Type B pancreatic cell (in vitro differentiated cells): ENCODE measurements at regions not wholly inside any gene's neighbourhood (a gene's known extent, or its start where the extent isn't known, plus 50 kb on each side); places are given as distances from the start of the nearest gene placed in this dataset.
"Not testable (repeated sequence)": the region's sequence is repeated elsewhere in the genome, so short reads cannot be mapped to it uniquely, and the experiment has no call there.

Experiments used
- DNase-seq: peaks from one replicate; pipeline ENCODE4 v3.0.0; 2021; ENCODE audit warnings: mixed read lengths; ENCODE audit not compliant: unreplicated experiment; ENCODE audit errors: extremely low spot score
- H3K27ac Mint-ChIP-seq: 2 replicates; pipeline ENCODE4 v1.8.0; 2021; ENCODE audit warnings: mild to moderate bottlenecking, mixed read lengths
- H3K27me3 Mint-ChIP-seq: 2 replicates; pipeline ENCODE4 v1.8.0; 2021; ENCODE audit warnings: mixed read lengths
- H3K36me3 Mint-ChIP-seq: 2 replicates; pipeline ENCODE4 v1.8.0; 2021; ENCODE audit warnings: mixed read lengths
- H3K4me1 Mint-ChIP-seq: one replicate; pipeline ENCODE4 v1.8.0; 2021; ENCODE audit warnings: mixed read lengths; ENCODE audit not compliant: unreplicated experiment
- H3K4me3 Mint-ChIP-seq: 2 replicates; pipeline ENCODE4 v1.8.0; 2021; ENCODE audit warnings: mild to moderate bottlenecking, mixed read lengths
- H3K9me3 Mint-ChIP-seq: 2 replicates; pipeline ENCODE4 v1.8.0; 2021; ENCODE audit warnings: mixed read lengths

GRCh38 chr7:63572196-63572595 lies 426.5 kb upstream of the ZNF722 start:
- H3K4me1 Mint-ChIP-seq, H3K9me3 Mint-ChIP-seq, H3K36me3 Mint-ChIP-seq, H3K27ac Mint-ChIP-seq, H3K27me3 Mint-ChIP-seq, H3K4me3 Mint-ChIP-seq: not testable (repeated sequence)
- peak; percentile 58 for DNase-seq

- not testable (repeated sequence) for H3K4me3 Mint-ChIP-seq, H3K4me1 Mint-ChIP-seq, H3K9me3 Mint-ChIP-seq, H3K36me3 Mint-ChIP-seq, H3K27ac Mint-ChIP-seq, H3K27me3 Mint-ChIP-seq
- DNase-seq: peak; percentile 54
Measured at GRCh38 chr7:63572956-63573355, 425.7 kb upstream of the ZNF722 start.

GRCh38 chr7:63573412-63573811 lies 425.2 kb upstream of the ZNF722 start:
- not testable (repeated sequence) for H3K36me3 Mint-ChIP-seq
- peak; percentile 60 for DNase-seq

GRCh38 chr7:63576421-63576820 lies 422.2 kb upstream of the ZNF722 start:
- H3K27me3 Mint-ChIP-seq, H3K4me3 Mint-ChIP-seq, H3K9me3 Mint-ChIP-seq, H3K36me3 Mint-ChIP-seq, H3K4me1 Mint-ChIP-seq, H3K27ac Mint-ChIP-seq: not testable (repeated sequence)
- DNase-seq: peak; percentile 25

More at GRCh38 chr7:63573412-63573811, 425.2 kb upstream of the ZNF722 start:
- not testable (repeated sequence) for H3K4me1 Mint-ChIP-seq, H3K27ac Mint-ChIP-seq, H3K9me3 Mint-ChIP-seq, H3K4me3 Mint-ChIP-seq, H3K27me3 Mint-ChIP-seq

- not testable (repeated sequence) for H3K27me3 Mint-ChIP-seq, DNase-seq, H3K27ac Mint-ChIP-seq, H3K36me3 Mint-ChIP-seq, H3K9me3 Mint-ChIP-seq, H3K4me3 Mint-ChIP-seq, H3K4me1 Mint-ChIP-seq
Measured at GRCh38 chr7:63577066-63577465, 421.6 kb upstream of the ZNF722 start.

- not testable (repeated sequence) for H3K4me1 Mint-ChIP-seq, H3K4me3 Mint-ChIP-seq, H3K36me3 Mint-ChIP-seq, H3K9me3 Mint-ChIP-seq, H3K27ac Mint-ChIP-seq, H3K27me3 Mint-ChIP-seq
- DNase-seq: peak; percentile 49
Measured at GRCh38 chr7:63580045-63580444, 418.6 kb upstream of the ZNF722 start.

GRCh38 chr7:63580536-63581300 lies 417.9 kb upstream of the ZNF722 start:
- not testable (repeated sequence) for H3K27ac Mint-ChIP-seq, H3K9me3 Mint-ChIP-seq

GRCh38 chr7:63582771-63583170 lies 415.9 kb upstream of the ZNF722 start:
- not testable (repeated sequence) for H3K27ac Mint-ChIP-seq, H3K4me3 Mint-ChIP-seq, H3K4me1 Mint-ChIP-seq, H3K9me3 Mint-ChIP-seq, H3K36me3 Mint-ChIP-seq, H3K27me3 Mint-ChIP-seq
- DNase-seq: peak; percentile 42

More at GRCh38 chr7:63580536-63581300, 417.9 kb upstream of the ZNF722 start:
- H3K27me3 Mint-ChIP-seq, H3K4me1 Mint-ChIP-seq, H3K4me3 Mint-ChIP-seq, H3K36me3 Mint-ChIP-seq: not testable (repeated sequence)
- DNase-seq: peak; percentile 59

GRCh38 chr7:63587151-63587853 lies 411.3 kb upstream of the ZNF722 start:
- not testable (repeated sequence) for H3K4me3 Mint-ChIP-seq, H3K4me1 Mint-ChIP-seq, H3K27me3 Mint-ChIP-seq, H3K9me3 Mint-ChIP-seq, H3K27ac Mint-ChIP-seq, H3K36me3 Mint-ChIP-seq, DNase-seq

- H3K4me1 Mint-ChIP-seq, H3K9me3 Mint-ChIP-seq, H3K27me3 Mint-ChIP-seq, H3K36me3 Mint-ChIP-seq, H3K27ac Mint-ChIP-seq, H3K4me3 Mint-ChIP-seq: not testable (repeated sequence)
- DNase-seq: peak; percentile 66
Measured at GRCh38 chr7:63591249-63591648, 407.4 kb upstream of the ZNF722 start.

- not testable (repeated sequence) for H3K9me3 Mint-ChIP-seq, H3K27me3 Mint-ChIP-seq, H3K27ac Mint-ChIP-seq, H3K4me3 Mint-ChIP-seq, DNase-seq, H3K4me1 Mint-ChIP-seq, H3K36me3 Mint-ChIP-seq
Measured at GRCh38 chr7:63603812-63604211, 394.8 kb upstream of the ZNF722 start.

GRCh38 chr7:63604853-63605252 lies 393.8 kb upstream of the ZNF722 start:
- DNase-seq: peak; percentile 62
- not testable (repeated sequence) for H3K27ac Mint-ChIP-seq, H3K27me3 Mint-ChIP-seq, H3K36me3 Mint-ChIP-seq, H3K4me3 Mint-ChIP-seq, H3K4me1 Mint-ChIP-seq, H3K9me3 Mint-ChIP-seq

GRCh38 chr7:63617595-63617994 lies 381.1 kb upstream of the ZNF722 start:
- not testable (repeated sequence) for H3K27ac Mint-ChIP-seq, H3K4me1 Mint-ChIP-seq, H3K9me3 Mint-ChIP-seq, DNase-seq, H3K36me3 Mint-ChIP-seq, H3K27me3 Mint-ChIP-seq, H3K4me3 Mint-ChIP-seq

- H3K4me1 Mint-ChIP-seq, H3K36me3 Mint-ChIP-seq, H3K9me3 Mint-ChIP-seq, H3K4me3 Mint-ChIP-seq, H3K27me3 Mint-ChIP-seq, H3K27ac Mint-ChIP-seq, DNase-seq: not testable (repeated sequence)
Measured at GRCh38 chr7:63620169-63620735, 378.4 kb upstream of the ZNF722 start.
